ENCODE measurements at regions not wholly inside any gene's neighbourhood (a gene's known extent, or its start where the extent isn't known, plus 50 kb on each side); places are given as distances from the start of the nearest gene placed in this dataset.
"Not testable (repeated sequence)": the region's sequence is repeated elsewhere in the genome, so short reads cannot be mapped to it uniquely, and the experiment has no call there.

DNA sequence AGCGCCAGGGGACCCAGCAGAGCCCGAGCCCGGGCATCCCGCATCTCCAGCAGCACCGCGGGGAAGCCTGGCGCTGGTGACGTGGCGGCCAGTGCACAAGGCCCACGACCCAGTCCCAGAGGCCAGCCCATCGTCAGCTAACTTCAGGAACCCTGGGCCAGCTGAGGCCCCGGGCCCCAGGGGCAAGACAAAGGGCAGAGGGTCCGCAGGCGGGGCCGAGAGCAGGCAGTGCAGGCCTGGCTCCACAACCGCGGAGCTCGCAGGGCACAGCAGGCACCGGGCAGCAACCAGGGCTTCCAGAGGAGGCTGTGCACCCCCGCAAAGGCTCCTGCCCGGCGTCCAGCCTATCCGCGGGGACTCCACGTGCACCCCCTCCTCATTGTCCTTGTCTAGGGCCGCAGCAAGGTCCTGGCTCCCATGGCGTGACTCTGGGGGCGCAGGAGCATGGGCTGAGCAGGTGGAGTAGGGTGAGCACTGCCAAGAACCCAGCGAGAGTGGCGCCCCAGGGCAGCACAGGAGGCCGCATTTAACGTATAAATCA is 352.5 kb downstream of the KCNJ18 start:
- POLR2A ChIA-PET (ENCODE audit: unreplicated experiment); CTCF ChIA-PET; H3K4me2 ChIP-seq; H3K27ac ChIP-seq; H3K9me2 ChIP-seq (ENCODE audit: insufficient read depth); H4K20me1 ChIP-seq (ENCODE audit: insufficient read depth); H3K4me3 ChIP-seq; H2AFZ ChIP-seq; H3K4me1 ChIP-seq (replicated peaks; ENCODE audit: insufficient read depth); H3K79me2 ChIP-seq (ENCODE audit: low read depth); H3F3A ChIP-seq (ENCODE audit: insufficient read depth, low read depth); DNase-seq; H3K27me3 ChIP-seq (ENCODE audit: insufficient read depth, low read depth); H3K9me3 ChIP-seq (ENCODE audit: insufficient read depth, low read depth); BruUV-seq (replicated peaks); H3K36me3 ChIP-seq (ENCODE audit: low read depth); intact Hi-C loops (cut with micrococcal nuclease; ENCODE audit: unreplicated experiment): not testable (repeated sequence)

DNA sequence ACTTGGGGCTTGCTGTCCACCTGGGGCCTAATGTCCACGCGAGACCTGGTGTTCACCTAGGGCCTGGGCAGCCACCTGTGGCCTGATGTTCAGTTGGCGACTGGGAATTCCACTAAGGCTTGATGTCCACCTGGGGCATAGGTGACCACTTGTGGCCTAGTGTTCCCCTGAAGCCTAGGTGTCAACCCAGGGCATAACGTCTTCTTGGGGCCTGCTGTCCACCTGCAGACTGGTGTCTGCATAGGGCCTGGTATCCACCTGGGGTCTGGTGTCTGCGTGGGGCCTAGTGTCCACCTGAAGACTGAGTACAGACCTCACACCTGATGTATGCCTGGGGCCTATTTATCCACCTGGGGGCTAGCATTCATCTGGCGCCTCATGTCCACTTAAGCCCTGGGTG is 355.2 kb downstream of the KCNJ18 start:
- POLR2A ChIA-PET (ENCODE audit: unreplicated experiment); H3K4me1 ChIP-seq (replicated peaks; ENCODE audit: insufficient read depth); H3K9me2 ChIP-seq (ENCODE audit: insufficient read depth); H3K79me2 ChIP-seq (ENCODE audit: low read depth); intact Hi-C loops (cut with micrococcal nuclease; ENCODE audit: unreplicated experiment); H4K20me1 ChIP-seq (ENCODE audit: insufficient read depth); H3K4me3 ChIP-seq; H2AFZ ChIP-seq; H3F3A ChIP-seq (ENCODE audit: insufficient read depth, low read depth); H3K27ac ChIP-seq; H3K9me3 ChIP-seq (ENCODE audit: insufficient read depth, low read depth); H3K36me3 ChIP-seq (ENCODE audit: low read depth); BruUV-seq (replicated peaks); H3K27me3 ChIP-seq (ENCODE audit: insufficient read depth, low read depth); H3K4me2 ChIP-seq; DNase-seq; CTCF ChIA-PET: not testable (repeated sequence)

DNA sequence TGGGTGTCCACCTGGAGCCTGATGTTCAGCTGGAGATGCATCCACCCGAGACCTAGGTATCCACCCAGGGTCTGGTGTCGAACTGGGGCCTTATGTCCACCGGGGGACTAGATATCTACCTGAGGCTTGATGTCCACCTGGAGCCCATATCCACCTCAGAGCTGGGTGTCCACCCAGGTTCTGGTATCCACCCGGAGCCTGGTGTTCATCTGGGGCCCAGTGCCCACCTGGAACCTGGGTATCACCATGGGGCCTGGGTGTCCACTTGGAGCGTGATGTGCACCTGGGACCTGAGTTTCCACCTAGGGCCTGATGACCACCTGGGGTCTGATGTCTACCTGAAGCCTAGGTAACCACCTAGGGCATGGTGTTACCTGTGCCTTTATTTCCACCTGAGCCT is 355.9 kb downstream of the KCNJ18 start:
- H3K4me3 ChIP-seq; BruUV-seq (replicated peaks): not testable (repeated sequence)

DNA sequence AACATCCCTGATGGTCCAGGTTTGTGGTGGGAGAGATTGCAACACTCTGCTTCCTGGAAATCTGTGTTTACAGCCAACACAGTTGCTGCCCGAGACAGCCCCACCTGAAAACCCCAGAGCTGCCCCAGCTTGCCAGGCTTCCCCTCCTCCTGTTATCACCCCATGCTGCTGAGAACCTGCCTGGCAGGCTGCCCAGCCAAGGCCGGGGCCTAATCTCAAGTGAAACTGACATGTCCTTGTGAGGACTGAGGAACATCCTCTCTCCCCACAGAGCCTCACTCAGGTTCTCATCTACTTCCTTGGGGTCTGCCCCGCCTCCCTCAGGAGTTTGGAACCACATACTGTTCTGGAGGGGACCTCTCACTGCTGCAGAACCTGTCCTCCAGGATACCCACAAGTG is 358.4 kb downstream of the KCNJ18 start:
- H3K79me2 ChIP-seq (ENCODE audit: low read depth); H3F3A ChIP-seq (ENCODE audit: insufficient read depth, low read depth); H3K36me3 ChIP-seq (ENCODE audit: low read depth); H3K27me3 ChIP-seq (ENCODE audit: insufficient read depth, low read depth); intact Hi-C loops (cut with micrococcal nuclease; ENCODE audit: unreplicated experiment); H3K4me2 ChIP-seq; CTCF ChIA-PET; POLR2A ChIA-PET (ENCODE audit: unreplicated experiment); H3K4me1 ChIP-seq (replicated peaks; ENCODE audit: insufficient read depth); H4K20me1 ChIP-seq (ENCODE audit: insufficient read depth); H3K27ac ChIP-seq; H2AFZ ChIP-seq; DNase-seq; H3K4me3 ChIP-seq; H3K9me3 ChIP-seq (ENCODE audit: insufficient read depth, low read depth); BruUV-seq (replicated peaks); H3K9me2 ChIP-seq (ENCODE audit: insufficient read depth): not testable (repeated sequence)

More for the DNA sequence above, 355.9 kb downstream of the KCNJ18 start:
- H3K9me2 ChIP-seq (ENCODE audit: insufficient read depth); CTCF ChIA-PET; H3K4me2 ChIP-seq; H3K27ac ChIP-seq; H4K20me1 ChIP-seq (ENCODE audit: insufficient read depth); DNase-seq; POLR2A ChIA-PET (ENCODE audit: unreplicated experiment); intact Hi-C loops (cut with micrococcal nuclease; ENCODE audit: unreplicated experiment); H3K9me3 ChIP-seq (ENCODE audit: insufficient read depth, low read depth); H2AFZ ChIP-seq; H3K27me3 ChIP-seq (ENCODE audit: insufficient read depth, low read depth); H3K36me3 ChIP-seq (ENCODE audit: low read depth); H3F3A ChIP-seq (ENCODE audit: insufficient read depth, low read depth); H3K79me2 ChIP-seq (ENCODE audit: low read depth); H3K4me1 ChIP-seq (replicated peaks; ENCODE audit: insufficient read depth): not testable (repeated sequence)

DNA sequence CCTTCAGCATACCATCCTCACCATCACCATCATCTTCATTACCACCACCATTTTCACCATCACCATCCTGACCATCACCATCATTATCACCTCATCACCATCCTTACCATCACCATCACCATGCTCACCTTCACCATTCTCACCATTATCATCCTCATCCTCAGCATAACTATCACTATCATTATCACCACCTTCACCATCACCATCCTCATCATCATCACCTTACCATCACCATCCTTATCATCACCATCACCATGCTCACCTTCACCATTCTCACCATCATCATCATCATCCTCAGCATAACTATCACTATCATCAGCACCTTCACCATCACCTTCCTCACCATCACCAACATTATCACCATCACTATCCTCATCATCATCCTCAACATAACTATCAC is 360.4 kb downstream of the KCNJ18 start:
- POLR2A ChIA-PET (ENCODE audit: unreplicated experiment); BruUV-seq (replicated peaks); H3K36me3 ChIP-seq (ENCODE audit: low read depth); H4K20me1 ChIP-seq (ENCODE audit: insufficient read depth); H3K4me3 ChIP-seq; H2AFZ ChIP-seq; H3K9me2 ChIP-seq (ENCODE audit: insufficient read depth); H3K9me3 ChIP-seq (ENCODE audit: insufficient read depth, low read depth); H3K4me2 ChIP-seq; H3K79me2 ChIP-seq (ENCODE audit: low read depth); H3K27ac ChIP-seq; H3F3A ChIP-seq (ENCODE audit: insufficient read depth, low read depth); DNase-seq; CTCF ChIA-PET; H3K27me3 ChIP-seq (ENCODE audit: insufficient read depth, low read depth); H3K4me1 ChIP-seq (replicated peaks; ENCODE audit: insufficient read depth); intact Hi-C loops (cut with micrococcal nuclease; ENCODE audit: unreplicated experiment): not testable (repeated sequence)

DNA sequence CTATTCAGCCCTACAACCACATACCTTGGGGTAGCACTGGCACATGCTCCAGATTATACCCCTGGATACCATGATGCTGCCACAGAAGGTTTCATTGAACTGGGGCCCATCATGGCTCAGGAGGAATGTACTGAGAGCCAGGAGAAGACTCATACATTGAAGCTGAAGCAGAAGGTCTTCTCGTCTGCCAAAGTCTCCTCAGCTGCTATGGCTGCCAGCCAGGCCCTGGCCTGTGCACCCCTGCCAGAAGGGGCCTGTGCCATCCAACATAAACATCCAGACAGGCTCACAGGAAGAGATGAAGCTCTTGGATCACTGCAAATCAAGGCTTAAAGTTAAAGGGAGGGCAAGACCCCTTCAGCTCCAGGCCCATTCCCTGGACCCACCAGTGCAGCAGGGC is 364.2 kb downstream of the KCNJ18 start:
- H3K27ac ChIP-seq; H3K4me1 ChIP-seq (replicated peaks; ENCODE audit: insufficient read depth); DNase-seq; H3K36me3 ChIP-seq (ENCODE audit: low read depth); H3K4me2 ChIP-seq; H3K27me3 ChIP-seq (ENCODE audit: insufficient read depth, low read depth); H3K4me3 ChIP-seq; BruUV-seq (replicated peaks); H3F3A ChIP-seq (ENCODE audit: insufficient read depth, low read depth); H4K20me1 ChIP-seq (ENCODE audit: insufficient read depth); CTCF ChIA-PET; intact Hi-C loops (cut with micrococcal nuclease; ENCODE audit: unreplicated experiment); POLR2A ChIA-PET (ENCODE audit: unreplicated experiment); H3K9me2 ChIP-seq (ENCODE audit: insufficient read depth); H3K79me2 ChIP-seq (ENCODE audit: low read depth); H3K9me3 ChIP-seq (ENCODE audit: insufficient read depth, low read depth); H2AFZ ChIP-seq: not testable (repeated sequence)

DNA sequence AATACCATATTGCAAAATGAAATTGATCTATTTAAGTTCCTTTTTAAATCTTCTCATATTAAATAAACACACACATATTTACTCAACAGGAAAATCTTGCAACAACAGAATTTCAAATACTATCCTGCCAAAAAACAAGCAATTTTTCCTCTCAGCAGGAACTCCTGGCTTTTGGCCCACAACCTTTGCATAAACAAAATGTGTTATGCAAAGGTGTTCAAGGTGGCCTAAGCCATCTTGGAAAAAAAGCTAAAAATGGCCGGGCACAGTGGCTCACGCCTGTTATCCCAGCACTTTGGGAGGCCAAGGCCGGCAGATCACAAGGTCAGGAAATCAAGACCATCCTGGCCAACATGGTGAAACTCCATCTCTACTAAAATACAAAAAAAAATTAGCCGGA is 383.6 kb downstream of the KCNJ18 start:
- H3K4me3 ChIP-seq; intact Hi-C loops (cut with micrococcal nuclease; ENCODE audit: unreplicated experiment); H2AFZ ChIP-seq; CTCF ChIA-PET; H3K4me1 ChIP-seq (replicated peaks; ENCODE audit: insufficient read depth); H3K27me3 ChIP-seq (ENCODE audit: insufficient read depth, low read depth); H3K4me2 ChIP-seq; DNase-seq; BruUV-seq (replicated peaks); H4K20me1 ChIP-seq (ENCODE audit: insufficient read depth); H3K27ac ChIP-seq; H3K79me2 ChIP-seq (ENCODE audit: low read depth); POLR2A ChIA-PET (ENCODE audit: unreplicated experiment); H3K9me3 ChIP-seq (ENCODE audit: insufficient read depth, low read depth); H3F3A ChIP-seq (ENCODE audit: insufficient read depth, low read depth); H3K9me2 ChIP-seq (ENCODE audit: insufficient read depth); H3K36me3 ChIP-seq (ENCODE audit: low read depth): not testable (repeated sequence)

DNA sequence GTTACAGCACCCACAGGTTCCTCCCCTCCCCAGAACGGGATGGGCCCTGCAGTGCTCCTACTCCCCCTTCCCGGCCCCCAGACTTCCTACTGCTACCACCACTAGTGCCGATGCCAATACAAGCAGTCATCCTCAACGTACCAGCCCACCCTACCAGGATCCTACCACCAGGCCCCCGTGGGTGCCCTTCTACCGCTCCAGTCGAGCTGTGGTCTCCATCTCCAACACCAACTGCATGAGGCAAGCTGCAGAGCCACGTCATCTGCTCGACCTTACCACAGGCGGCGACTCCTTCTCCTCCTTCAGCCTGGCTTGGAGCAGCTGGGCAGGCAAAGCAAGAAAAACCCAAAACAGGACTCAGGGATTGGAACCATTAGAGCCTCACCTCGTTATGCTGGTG is 396.3 kb downstream of the KCNJ18 start:
- BruUV-seq (replicated peaks); H2AFZ ChIP-seq; intact Hi-C loops (cut with micrococcal nuclease; ENCODE audit: unreplicated experiment); H3K27ac ChIP-seq; POLR2A ChIA-PET (ENCODE audit: unreplicated experiment); H3K4me1 ChIP-seq (replicated peaks; ENCODE audit: insufficient read depth); H3K79me2 ChIP-seq (ENCODE audit: low read depth); H3K9me2 ChIP-seq (ENCODE audit: insufficient read depth); DNase-seq; H3K4me3 ChIP-seq; H3K36me3 ChIP-seq (ENCODE audit: low read depth); H3K4me2 ChIP-seq; H3K27me3 ChIP-seq (ENCODE audit: insufficient read depth, low read depth); H3K9me3 ChIP-seq (ENCODE audit: insufficient read depth, low read depth); H4K20me1 ChIP-seq (ENCODE audit: insufficient read depth); H3F3A ChIP-seq (ENCODE audit: insufficient read depth, low read depth); CTCF ChIA-PET: not testable (repeated sequence)
